GM18873 (cell line): ENCODE measurements at regions not wholly inside any gene's neighbourhood (a gene's known extent, or its start where the extent isn't known, plus 50 kb on each side); places are given as distances from the start of the nearest gene placed in this dataset.

Experiments
- ATAC-seq: cut with Tn5 transposase; IDR thresholded peaks from one replicate; pipeline ENCODE4 v1.9.1; 2021; ENCODE audit warnings: mild to moderate bottlenecking, moderate library complexity, moderate number of reproducible peaks; ENCODE audit not compliant: unreplicated experiment, low FRiP score

DNA sequence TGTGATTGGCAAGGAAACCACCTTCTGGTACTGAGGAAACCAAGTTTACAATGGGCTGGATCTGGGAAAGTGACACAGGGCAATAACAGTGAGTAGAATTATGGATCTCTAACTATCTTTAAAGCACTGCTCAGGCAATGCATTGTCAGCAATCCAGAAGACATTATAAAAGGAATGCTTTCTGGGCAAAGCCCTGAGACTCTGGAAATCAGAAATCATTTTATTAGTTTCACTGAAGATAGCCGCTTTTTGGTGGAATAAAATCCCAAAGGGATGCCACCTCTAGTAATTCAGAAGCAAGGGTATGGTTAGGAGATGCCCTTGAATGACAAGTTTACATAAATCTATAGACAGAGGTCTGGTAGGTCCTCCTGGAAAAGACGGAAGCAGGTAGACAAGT is 211.1 kb downstream of the DMRT2 start:
- no peak for ATAC-seq

DNA sequence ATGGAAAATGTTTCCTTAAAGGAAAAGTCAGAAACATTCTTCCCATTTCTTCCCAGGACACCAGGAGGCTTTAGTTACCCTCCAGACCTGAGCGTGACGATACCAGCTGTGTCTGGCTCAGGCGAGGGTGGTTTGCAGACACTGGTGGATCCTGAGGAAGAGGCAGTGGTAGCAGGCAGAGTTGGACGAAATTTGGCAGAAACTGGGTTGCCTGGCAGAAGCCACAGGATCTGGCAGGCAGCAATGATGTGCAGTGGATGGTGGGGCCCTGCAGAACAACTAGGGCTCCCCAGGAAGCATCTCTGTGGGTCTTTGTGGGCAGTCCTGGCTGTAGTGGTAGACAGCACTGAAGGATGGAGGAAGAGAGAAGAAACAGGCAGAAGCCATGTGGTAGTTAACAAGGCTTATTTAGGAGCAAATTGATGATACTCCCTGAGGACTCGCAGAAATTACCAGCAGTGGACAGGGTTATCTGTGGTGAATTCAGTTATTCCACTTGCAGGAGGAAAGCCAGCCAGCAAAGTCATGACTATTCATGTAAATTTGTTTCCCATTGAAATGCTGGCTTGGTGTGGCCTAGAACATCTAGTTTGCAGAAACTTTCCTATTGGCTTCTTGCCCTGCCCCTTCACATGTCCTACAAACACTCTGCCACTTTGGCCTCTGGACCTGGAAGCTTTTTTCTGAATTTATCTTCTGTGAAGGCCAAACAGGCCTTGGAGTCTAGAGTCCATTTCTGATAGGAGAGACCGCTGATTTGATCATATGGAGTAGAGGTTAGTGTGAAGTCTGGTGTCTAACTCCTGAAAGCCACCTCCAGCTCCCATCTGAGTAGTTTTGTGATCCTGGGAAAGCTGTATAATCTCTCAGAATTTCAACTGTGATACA is 212.0 kb downstream of the DMRT2 start:
- ATAC-seq, result no peak

DNA sequence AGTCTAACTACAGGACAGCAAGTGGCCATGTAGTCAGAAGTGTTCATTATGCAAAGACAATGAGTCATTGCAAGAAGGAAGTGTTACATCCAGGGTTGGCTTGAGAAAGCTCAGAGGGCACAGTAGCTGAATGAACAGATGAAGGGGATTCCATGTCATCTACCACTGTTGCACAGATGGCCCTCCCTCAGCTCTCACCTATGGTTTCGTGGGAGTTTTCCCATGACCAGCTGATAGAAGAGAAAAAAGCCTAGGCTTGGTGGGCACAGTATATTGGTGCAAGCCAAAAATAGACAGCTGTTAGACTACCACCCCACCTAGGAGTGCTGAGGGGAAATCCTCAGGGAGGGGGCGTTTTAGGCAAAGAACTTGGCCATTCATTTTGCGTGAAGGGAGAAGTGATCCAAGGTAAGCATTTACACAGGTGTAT is 217.0 kb downstream of the DMRT2 start:
- ATAC-seq, result peak; percentile 73

GRCh38 chr9:1267581-1267980 is 217.4 kb downstream of the DMRT2 start:
- no peak for ATAC-seq

DNA sequence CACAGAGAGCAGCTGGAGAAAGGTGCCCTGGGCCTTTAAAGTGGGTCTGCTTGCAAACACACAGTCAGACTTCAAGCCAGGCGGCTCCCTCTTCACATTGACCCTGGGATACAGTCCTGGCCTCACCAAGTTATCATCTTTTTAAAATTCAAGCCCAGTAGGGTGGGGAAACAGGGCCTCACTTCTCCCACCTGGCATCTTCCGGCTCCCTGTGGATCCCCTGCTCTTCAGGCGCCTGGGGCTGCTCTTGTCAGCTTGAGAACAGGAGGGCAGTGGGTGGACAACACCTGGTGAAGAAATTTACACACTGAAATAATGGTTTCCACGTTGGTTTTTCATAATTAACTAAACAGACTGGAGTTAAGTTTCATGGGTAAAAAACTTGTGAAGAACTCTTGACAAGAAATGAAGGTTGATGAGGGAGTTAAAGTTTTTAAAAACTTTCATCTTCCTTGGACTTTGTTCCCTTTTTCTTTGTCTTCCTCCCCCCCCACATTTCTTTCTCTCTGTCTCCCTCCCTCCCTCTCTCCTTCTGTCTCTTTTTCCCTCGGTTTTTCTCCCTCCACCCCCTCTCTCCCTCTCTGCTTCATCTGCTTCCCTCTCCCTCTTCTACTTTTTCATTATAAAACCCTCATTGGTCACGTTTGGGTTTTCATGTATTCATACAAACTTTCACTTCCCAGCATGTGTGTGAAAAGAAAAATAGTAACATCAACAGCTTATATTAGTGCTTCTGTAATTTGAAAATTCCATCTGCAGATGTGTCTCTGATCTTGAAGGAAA is 219.6 kb downstream of the DMRT2 start:
- no peak for ATAC-seq

GRCh38 chr9:1271367-1271766 is 221.2 kb downstream of the DMRT2 start:
- ATAC-seq, result no peak

DNA sequence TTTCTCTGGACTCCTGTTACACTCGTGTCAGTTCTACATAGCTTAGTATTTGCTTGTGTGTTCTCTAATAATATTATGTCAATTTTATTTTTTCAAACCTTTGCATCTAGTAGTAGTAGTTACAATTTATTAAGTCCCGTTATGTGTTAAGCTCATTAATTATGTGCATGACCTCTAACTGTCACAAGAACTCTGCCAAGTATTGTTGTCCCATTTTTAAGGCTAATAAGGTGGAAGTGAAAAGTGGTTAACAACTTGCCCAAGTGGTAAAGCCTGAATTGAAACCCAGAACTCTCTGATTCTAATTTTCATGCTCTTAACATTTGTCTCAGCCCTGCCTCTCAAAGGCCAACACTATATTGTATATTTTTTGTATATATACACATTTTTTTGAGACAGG is 221.6 kb downstream of the DMRT2 start:
- no peak for ATAC-seq

DNA sequence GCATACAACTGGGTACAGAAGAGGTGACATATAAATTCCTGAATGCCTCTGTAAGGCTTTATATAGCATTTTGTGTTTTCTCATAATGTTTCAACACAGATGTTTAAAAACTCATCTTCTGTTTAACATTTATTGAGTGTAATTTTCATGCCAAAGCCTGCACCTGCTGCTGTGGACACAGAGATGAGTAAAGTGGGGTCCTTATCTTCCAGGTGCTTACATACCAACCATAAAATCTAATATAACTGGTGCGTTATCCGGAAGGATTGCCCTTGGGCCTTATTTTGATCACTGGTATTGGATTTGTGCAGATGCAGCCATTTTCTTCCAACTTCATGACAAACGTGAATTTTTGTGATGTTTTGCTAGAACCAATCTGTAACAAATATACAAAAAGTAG is 222.3 kb downstream of the DMRT2 start:
- no peak for ATAC-seq

DNA sequence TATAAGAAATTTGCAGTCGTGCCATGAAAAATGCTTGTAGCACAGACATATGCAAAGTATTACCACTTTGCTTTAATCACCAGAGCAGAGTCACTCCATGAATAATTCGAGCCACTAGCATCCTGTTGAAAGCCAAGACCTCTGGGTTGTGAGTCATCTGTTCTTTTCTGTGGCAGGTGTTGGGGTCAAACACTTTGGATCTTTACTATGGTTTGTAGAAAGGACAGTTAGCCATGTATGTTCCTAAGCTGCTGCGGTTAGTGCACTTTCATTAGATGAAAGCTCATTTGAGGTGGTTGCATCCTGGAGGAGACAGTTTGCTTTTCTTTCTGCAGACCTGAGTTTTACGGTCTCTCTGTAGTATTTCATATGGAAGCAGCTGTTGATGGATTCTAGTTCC is 223.7 kb downstream of the DMRT2 start:
- no peak for ATAC-seq

DNA sequence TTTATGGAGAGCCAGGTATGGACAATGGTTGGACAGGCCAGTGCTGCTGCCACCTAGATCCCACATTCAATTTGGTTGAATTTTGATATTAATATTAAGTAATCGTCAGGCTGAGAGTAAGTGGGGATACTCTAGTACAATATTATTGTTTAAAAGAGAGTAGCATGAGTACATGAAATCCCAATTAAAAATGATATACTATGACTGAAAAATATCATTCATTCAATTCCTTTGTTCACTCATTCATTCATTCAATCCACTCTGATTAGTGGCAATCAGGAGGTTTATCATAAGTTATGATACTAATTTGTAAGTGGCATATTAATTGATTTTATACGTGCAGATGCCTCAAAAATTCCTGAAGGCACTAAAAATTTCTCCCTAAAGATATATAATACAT is 224.2 kb downstream of the DMRT2 start:
- ATAC-seq, result no peak

DNA sequence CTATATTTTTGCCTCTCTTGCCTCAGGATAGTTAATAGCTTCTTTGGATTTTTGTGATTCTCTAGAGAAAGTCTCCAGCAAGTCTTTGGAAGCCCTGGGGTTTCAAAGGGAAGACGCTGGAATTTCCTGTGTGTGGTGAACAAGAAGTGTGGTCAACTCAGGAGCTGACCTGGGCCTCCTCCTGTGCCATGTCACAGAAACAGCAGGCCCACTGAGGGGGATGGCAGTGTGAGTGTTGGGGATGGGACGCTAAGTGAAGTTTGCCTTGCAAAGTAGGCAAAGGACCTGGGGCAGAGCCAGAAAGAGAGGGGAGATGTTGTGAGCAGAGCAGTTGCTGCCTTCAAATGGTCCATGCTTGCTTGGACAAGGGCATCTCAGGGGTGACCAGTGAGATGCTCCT is 226.3 kb downstream of the DMRT2 start:
- no peak for ATAC-seq

DNA sequence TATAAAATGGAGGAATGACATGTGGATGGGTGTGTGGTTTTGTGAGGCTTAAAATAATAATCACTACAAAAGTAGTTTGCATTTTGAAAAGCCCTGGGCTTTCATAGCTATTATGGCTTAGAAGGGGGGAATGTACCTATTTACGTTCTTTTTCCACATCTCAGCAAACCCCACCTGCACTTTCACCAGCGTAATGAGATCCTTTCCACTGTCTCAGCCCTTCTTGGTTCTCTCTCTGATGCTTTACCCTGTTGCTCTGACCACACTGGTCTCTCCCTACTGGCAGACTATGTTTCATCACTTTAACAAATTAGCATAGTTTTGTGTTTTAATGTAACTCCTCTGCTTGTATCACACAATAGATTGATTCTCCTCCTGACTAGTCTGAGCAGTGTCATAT is 234.6 kb downstream of the DMRT2 start:
- no peak for ATAC-seq

- no peak for ATAC-seq
Measured at GRCh38 chr9:1285526-1285925, 235.4 kb downstream of the DMRT2 start.

DNA sequence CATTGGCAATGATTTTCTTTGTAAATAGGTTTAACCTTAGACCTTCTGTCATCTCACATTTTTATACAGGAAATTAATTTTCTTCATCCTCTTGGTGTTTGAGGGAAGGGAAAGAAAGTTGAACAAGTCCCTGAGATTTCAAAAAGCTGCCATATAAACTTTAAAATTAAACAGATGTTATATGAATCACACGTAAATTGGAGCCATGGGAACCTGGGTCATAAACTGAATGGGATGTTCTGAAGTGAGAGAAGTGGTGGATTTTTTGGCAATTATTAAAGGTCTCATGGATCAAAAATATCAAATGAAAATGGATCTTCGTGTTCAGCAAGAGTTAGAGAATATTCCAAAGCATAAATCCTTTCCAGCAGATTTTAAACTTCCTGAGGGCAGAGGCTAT is 242.2 kb downstream of the DMRT2 start:
- ATAC-seq, result no peak

GRCh38 chr9:1294641-1295258 is 244.6 kb downstream of the DMRT2 start:
- ATAC-seq, result no peak

DNA sequence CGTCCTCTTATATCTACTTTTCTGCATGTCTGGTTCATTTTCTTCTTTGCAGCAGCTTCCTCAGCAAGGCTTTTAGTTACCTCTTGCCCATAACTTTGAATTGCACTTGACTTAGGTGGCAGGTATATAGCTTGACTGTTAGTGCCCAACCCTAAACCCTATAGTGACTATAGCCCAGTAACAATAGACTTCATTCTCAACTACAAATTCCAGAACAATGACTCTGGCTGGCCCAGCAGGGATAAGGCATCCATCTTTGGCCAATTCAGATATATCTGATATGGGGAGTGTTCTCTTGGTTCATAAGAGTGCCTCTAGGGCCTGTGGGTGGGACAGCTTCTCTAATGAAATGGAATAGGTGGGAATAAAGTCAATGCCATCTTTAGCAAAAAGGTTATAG is 246.2 kb downstream of the DMRT2 start:
- no peak for ATAC-seq

- no peak for ATAC-seq
Measured at GRCh38 chr9:1298046-1298445, 247.9 kb downstream of the DMRT2 start.

DNA sequence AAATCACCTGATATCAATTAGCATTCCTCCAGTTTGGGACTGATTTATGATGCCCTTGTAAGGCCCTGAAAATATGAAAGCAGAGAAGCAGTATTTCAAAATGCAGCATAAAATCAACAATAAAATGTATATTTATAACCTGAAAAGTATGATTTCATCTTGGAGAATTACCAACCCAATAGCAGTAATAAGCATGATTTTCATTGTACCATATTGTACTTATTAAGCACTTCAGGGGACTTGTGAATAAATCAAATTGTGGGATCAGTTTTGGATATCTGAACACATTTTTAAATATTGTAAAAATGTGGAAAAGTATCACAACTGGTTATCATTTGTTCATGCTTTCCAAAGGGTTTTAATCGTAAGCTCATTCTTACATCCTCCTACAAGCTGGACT is 250.8 kb downstream of the DMRT2 start:
- no peak for ATAC-seq

DNA sequence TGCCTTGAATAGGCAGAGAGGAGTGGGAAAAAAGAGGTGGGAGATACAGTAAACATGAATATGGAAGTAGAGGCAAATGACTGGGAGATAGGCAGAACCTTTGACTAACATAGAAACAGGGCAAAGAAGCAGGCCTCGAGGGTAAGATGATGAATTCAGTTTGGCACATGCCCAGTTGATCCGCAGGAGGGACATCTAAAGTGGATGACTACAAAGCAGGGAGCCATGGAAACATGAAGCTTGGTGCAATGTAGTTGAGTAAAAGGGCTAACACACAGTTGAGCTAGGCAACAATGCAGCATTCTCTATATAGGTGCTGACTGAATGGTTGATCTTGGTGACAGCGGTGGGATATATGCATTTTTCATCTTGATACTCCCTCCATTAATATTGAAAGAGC is 253.8 kb downstream of the DMRT2 start:
- ATAC-seq, result no peak

GRCh38 chr9:1311462-1312042 is 261.4 kb downstream of the DMRT2 start:
- ATAC-seq, result no peak

GRCh38 chr9:1319436-1319835 is 269.3 kb downstream of the DMRT2 start:
- ATAC-seq, result no peak
